Panc1 (cell line): ENCODE measurements at regions not wholly inside any gene's neighbourhood (a gene's known extent, or its start where the extent isn't known, plus 50 kb on each side); places are given as distances from the start of the nearest gene placed in this dataset.

Source experiments
- ATAC-seq: fragments of 200-7000 bp; cut with Tn5 transposase; 2 replicates; pipeline ENCODE4 v1.9.1; 2020; ENCODE audit warnings: mild to moderate bottlenecking, moderate library complexity
- BruUV-seq: library from RNA; stranded (reverse); fragments of 400-500 nt; replicated peaks from 2 replicates; lab custom pipeline; 2021; lab: Mats Ljungman, UMichigan
- CTCF ChIA-PET: fragments of 300-600 bp; sonication (Branson Sonifier 250); formaldehyde crosslinking; loops from one replicate; lab custom pipeline; 2022; ENCODE audit warnings: antibody characterized with exemption; lab: Charles Lee
- POLR2A ChIA-PET: fragments of 300-600 bp; sonication (Branson Sonifier 250); formaldehyde crosslinking; loops from one replicate; lab custom pipeline; 2022; ENCODE audit warnings: antibody characterized with exemption; lab: Charles Lee
- DNase-seq: peaks from one replicate; pipeline ENCODE4 v3.0.0-alpha.2; 2010; ENCODE audit warnings: low read depth, low spot score
- H3K27ac ChIP-seq: 2 replicates; pipeline ENCODE4 v1.5.1; 2011; ENCODE audit warnings: mild to moderate bottlenecking, low read length, inconsistent platforms
- H3K27me3 ChIP-seq: fragments of 200-500 bp; sonication (Bioruptor generic); 2 replicates; pipeline ENCODE4 v1.6.0; 2014; ENCODE audit warnings: low read length, inconsistent platforms; ENCODE audit not compliant: control insufficient read depth, insufficient read depth
- H3K36me3 ChIP-seq: fragments of 200-500 bp; sonication (Bioruptor generic); 2 replicates; pipeline ENCODE4 v1.5.1; 2014; ENCODE audit warnings: inconsistent platforms, mild to moderate bottlenecking, low read length, moderate library complexity; ENCODE audit not compliant: control insufficient read depth, insufficient read depth
- H3K4me1 ChIP-seq: 2 replicates; pipeline ENCODE4 v1.5.1; 2011; ENCODE audit warnings: inconsistent platforms, mild to moderate bottlenecking, low read length, moderate library complexity; ENCODE audit not compliant: control insufficient read depth, insufficient read depth
- H3K4me3 ChIP-seq, 2 experiments: 2 replicates each; pipeline ENCODE4 v1.5.1; 2011 to 2012; ENCODE audit warnings: low read depth in 2 of 2, low read length in 2 of 2, mild to moderate bottlenecking in 2 of 2, inconsistent platforms in 1 of 2, moderate library complexity in 1 of 2
- H3K9me3 ChIP-seq: fragments of 200-500 bp; sonication (Bioruptor generic); 2 replicates; pipeline ENCODE4 v1.5.1; 2014; ENCODE audit warnings: low read depth, mild to moderate bottlenecking, inconsistent platforms, low read length, moderate library complexity; ENCODE audit not compliant: control insufficient read depth, insufficient read depth
- CTCF ChIP-seq: fragments of 450-650 bp; IDR thresholded peaks from 2 replicates; pipeline ENCODE4 v1.5.1; 2017; ENCODE audit warnings: mild to moderate bottlenecking
- POLR2AphosphoS5 ChIP-seq: IDR thresholded peaks from 2 replicates; pipeline ENCODE4 v1.6.1; 2012; ENCODE audit warnings: mild to moderate bottlenecking, low read depth, low read length, moderate library complexity
- REST ChIP-seq, 2 experiments: IDR thresholded peaks; 2 replicates each; pipeline ENCODE4 v1.6.1; 2011 to 2012; ENCODE audit warnings: low read depth in 2 of 2, control low read depth in 1 of 2, low read length in 1 of 2, mild to moderate bottlenecking in 1 of 2, moderate library complexity in 1 of 2; ENCODE audit not compliant: insufficient read depth in 1 of 2
- SIN3A ChIP-seq: IDR thresholded peaks from 2 replicates; pipeline ENCODE4 v1.6.1; 2012; ENCODE audit warnings: low read depth, mild to moderate bottlenecking, low read length, moderate library complexity, borderline replicate concordance; ENCODE audit not compliant: insufficient read depth
- TCF7L2 ChIP-seq: IDR thresholded peaks from 2 replicates; pipeline ENCODE4 v1.6.1; 2011; ENCODE audit warnings: mild to moderate bottlenecking, low read depth, low read length, inconsistent platforms
- in situ Hi-C: cut with HindIII; loops from 2 replicates; pipeline ENCODE4 v1.10.0; 2016; ENCODE audit warnings: low sequenced_read_pairs, low pct_unique_long_range_greater_than_20kb
- intact Hi-C: fragments of 100-400 bp; cut with micrococcal nuclease; formaldehyde crosslinking; loops from one replicate; pipeline ENCODE4 v1.10.0; 2022; ENCODE audit not compliant: unreplicated experiment

- in situ Hi-C loops (no loop called here), intact Hi-C loops (no loop called here)
- no TSS peak for BruUV-seq
- POLR2A ChIA-PET, result no interaction called here
- H3K36me3 ChIP-seq, result no peaks in the 10 kb centered on the region
- no peaks in the 10 kb centered on the region for H3K9me3 ChIP-seq
- no peak overlapping the region for H3K27ac ChIP-seq
- no peak for ATAC-seq
- no peaks in the 10 kb centered on the region for H3K27me3 ChIP-seq
- no peak for TF ChIP-seq POLR2AphosphoS5
- no peak for TF ChIP-seq REST (IDR thresholded peaks at IDR 0.05; ENCODE audit: insufficient read depth in 1 of 2, low read depth in 2 of 2, low read length in 1 of 2)
- TF ChIP-seq SIN3A, result no peak
- no peak for TF ChIP-seq TCF7L2
- no peak for TF ChIP-seq CTCF
- no peaks in the 10 kb centered on the region for H3K4me1 ChIP-seq
- DNase-seq, result no peak
- no peak overlapping the region for H3K4me3 ChIP-seq
- CTCF ChIA-PET, result no interaction called here
Observed at GRCh38 chr10:30722956-30723620, 93.5 kb upstream of the LYZL2 start.

DNA sequence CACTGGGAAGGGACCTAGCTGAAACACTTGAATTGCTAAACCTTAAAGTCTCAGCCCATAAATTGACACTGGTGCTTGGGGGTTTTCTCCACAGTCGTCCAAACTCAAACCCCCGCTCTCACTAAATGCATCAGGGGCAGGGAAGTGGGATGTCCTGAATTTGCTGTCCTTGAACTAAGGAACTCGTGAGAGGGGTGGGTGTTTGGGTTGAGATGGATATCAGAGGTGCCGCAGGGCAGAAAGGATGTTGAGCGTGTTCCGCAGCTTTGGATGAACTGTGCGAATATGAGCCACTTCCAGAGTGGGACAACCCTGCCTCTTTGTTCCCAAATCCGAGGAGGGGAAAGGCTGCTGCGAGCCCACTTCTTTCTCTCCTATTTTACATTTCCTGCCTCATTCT lies 90.3 kb upstream of the LYZL2 start:
- no TSS peak for BruUV-seq
- Histone ChIP-seq H3K27ac (no peak overlapping the region), H3K9me3 (no peaks in the 10 kb centered on the region), H3K36me3 (no peaks in the 10 kb centered on the region), H3K27me3 (no peaks in the 10 kb centered on the region), H3K4me3 (no peak overlapping the region), H3K4me1 (no peaks in the 10 kb centered on the region)
- DNase-seq, result no peak
- in situ Hi-C loops (no loop called here), intact Hi-C loops (no loop called here)
- ChIA-PET CTCF (no interaction called here), POLR2A (no interaction called here)
- no peak for ATAC-seq
- TF ChIP-seq REST (IDR thresholded peaks at IDR 0.05; ENCODE audit: insufficient read depth in 1 of 2, low read depth in 2 of 2, low read length in 1 of 2) (no peak), SIN3A (no peak), POLR2AphosphoS5 (no peak), CTCF (no peak), TCF7L2 (no peak)
